ENCODE measurements at regions not wholly inside any gene's neighbourhood (a gene's known extent, or its start where the extent isn't known, plus 50 kb on each side); places are given as distances from the start of the nearest gene placed in this dataset.
"Not testable (repeated sequence)": the region's sequence is repeated elsewhere in the genome, so short reads cannot be mapped to it uniquely, and the experiment has no call there.

- H3K4me3 ChIP-seq (ENCODE audit: low read length): no peak overlapping the region
- H3K27ac ChIP-seq (ENCODE audit: low read length): no peak overlapping the region
- no peaks in the 10 kb centered on the region for H3K27me3 ChIP-seq (ENCODE audit: control insufficient read depth, insufficient read depth, low read length)
- H3K4me1 ChIP-seq (ENCODE audit: control insufficient read depth, insufficient read depth, low read length): no peaks in the 10 kb centered on the region
- H3K36me3 ChIP-seq (ENCODE audit: control insufficient read depth, insufficient read depth, low read length): no peaks in the 10 kb centered on the region
- no CpG with 5 or more reads among the region's 4 CpGs for WGBS (ENCODE audit: insufficient coverage, low lambda C conversion rate)
- no peak for DNase-seq
- H3K9me3 ChIP-seq (ENCODE audit: control insufficient read depth, low read depth, low read length): no peaks in the 10 kb centered on the region
Observed at GRCh38 chrX:114051667-114052315, 532.1 kb upstream of the HTR2C start.

GRCh38 chrX:114050075-114050796, 533.6 kb upstream of the HTR2C start:
- no CpG with 5 or more reads among the region's 7 CpGs for WGBS (ENCODE audit: insufficient coverage, low lambda C conversion rate)
- Histone ChIP-seq H3K4me3 (ENCODE audit: low read length) (no peak overlapping the region), H3K36me3 (ENCODE audit: control insufficient read depth, insufficient read depth, low read length) (no peaks in the 10 kb centered on the region), H3K27ac (ENCODE audit: low read length) (no peak overlapping the region), H3K27me3 (ENCODE audit: control insufficient read depth, insufficient read depth, low read length) (no peaks in the 10 kb centered on the region), H3K4me1 (ENCODE audit: control insufficient read depth, insufficient read depth, low read length) (no peaks in the 10 kb centered on the region), H3K9me3 (ENCODE audit: control insufficient read depth, low read depth, low read length) (no peaks in the 10 kb centered on the region)
- DNase-seq: no peak

DNA sequence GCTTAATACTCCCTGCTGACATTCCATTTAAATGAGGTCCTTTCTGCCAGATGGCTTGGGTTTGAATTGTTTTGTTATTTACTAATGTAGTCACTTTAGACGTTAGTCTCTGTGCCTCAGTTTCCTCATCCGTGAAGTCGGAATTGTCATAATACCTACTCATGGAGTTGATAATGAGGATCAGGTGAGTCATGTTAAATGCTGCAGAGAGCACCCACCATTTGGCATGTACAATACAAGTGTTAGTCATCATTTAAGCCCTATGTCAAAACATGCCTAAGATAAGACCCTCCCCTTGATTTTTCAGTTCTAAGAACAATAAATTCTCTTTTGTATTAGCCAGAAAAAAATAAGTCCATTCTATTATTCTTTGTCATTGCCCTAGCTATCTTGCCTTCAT, 534.8 kb upstream of the HTR2C start:
- Histone ChIP-seq H3K9me3 (ENCODE audit: control insufficient read depth, low read depth, low read length) (no peaks in the 10 kb centered on the region), H3K4me1 (ENCODE audit: control insufficient read depth, insufficient read depth, low read length) (no peaks in the 10 kb centered on the region), H3K27ac (ENCODE audit: low read length) (no peak overlapping the region), H3K27me3 (ENCODE audit: control insufficient read depth, insufficient read depth, low read length) (no peaks in the 10 kb centered on the region), H3K36me3 (ENCODE audit: control insufficient read depth, insufficient read depth, low read length) (no peaks in the 10 kb centered on the region), H3K4me3 (ENCODE audit: low read length) (no peak overlapping the region)
- no peak for DNase-seq
- no CpG with 5 or more reads among the region's 3 CpGs for WGBS (ENCODE audit: insufficient coverage, low lambda C conversion rate)

DNA sequence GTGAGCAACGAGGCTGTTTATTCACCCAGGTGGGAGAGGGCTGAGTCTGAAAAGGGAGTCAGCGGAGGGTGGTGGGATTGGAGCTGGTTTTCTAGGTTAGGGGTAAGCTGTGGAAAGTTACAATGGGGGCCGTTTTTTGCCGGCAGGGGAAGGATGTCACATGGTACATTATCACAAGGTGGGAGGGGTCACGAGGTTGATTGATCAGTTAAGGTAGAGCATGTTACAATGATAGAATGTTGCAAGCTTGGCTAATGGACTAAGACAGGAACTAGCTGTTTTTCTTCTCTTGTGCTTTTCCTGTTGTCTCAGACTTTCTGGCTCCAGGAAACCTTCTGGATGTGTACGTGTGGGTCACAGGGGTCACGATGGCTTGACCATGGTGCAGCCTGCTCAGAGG, 536.3 kb upstream of the HTR2C start:
- H3K4me3 ChIP-seq (ENCODE audit: low read length): no peak overlapping the region
- H3K27me3 ChIP-seq (ENCODE audit: control insufficient read depth, insufficient read depth, low read length): no peaks in the 10 kb centered on the region
- WGBS (ENCODE audit: insufficient coverage, low lambda C conversion rate): no CpG with 5 or more reads among the region's 7 CpGs
- no peaks in the 10 kb centered on the region for H3K36me3 ChIP-seq (ENCODE audit: control insufficient read depth, insufficient read depth, low read length)
- no peaks in the 10 kb centered on the region for H3K9me3 ChIP-seq (ENCODE audit: control insufficient read depth, low read depth, low read length)
- no peak overlapping the region for H3K27ac ChIP-seq (ENCODE audit: low read length)
- H3K4me1 ChIP-seq (ENCODE audit: control insufficient read depth, insufficient read depth, low read length): no peaks in the 10 kb centered on the region
- no peak for DNase-seq

DNA sequence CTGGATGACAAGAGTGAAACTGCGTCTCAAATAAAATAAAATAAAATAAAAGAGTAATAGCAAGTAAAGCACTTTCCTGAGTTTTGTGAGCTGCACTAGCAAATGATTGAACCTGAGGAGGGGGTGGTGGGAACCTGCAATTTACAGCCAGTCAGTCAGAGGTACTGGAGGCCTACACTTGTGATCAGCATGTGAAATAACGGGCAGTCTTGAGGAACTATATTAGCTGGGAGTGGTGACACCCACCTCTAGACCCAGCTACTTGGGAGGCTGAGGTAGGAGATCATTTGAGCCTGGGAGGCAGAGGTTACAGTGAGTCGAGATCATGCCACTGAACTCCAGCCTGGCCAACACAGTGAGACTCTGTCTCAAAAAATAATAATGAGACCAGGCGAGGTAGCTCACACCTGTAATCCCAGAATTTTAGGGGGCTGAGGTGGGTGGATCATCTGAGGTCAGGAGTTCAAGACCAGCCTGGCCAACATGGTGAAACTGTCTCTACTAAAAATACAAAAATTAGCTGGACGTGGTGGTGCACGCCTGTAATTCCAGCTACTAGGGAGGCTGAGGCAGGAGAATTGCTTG, 537.1 kb upstream of the HTR2C start:
- Histone ChIP-seq H3K4me1 (ENCODE audit: control insufficient read depth, insufficient read depth, low read length) (no peaks in the 10 kb centered on the region), H3K27me3 (ENCODE audit: control insufficient read depth, insufficient read depth, low read length) (no peaks in the 10 kb centered on the region), H3K27ac (ENCODE audit: low read length) (no peak overlapping the region), H3K4me3 (ENCODE audit: low read length) (no peak overlapping the region), H3K36me3 (ENCODE audit: control insufficient read depth, insufficient read depth, low read length) (no peaks in the 10 kb centered on the region), H3K9me3 (ENCODE audit: control insufficient read depth, low read depth, low read length) (no peaks in the 10 kb centered on the region)
- WGBS (ENCODE audit: insufficient coverage, low lambda C conversion rate): no CpG with 5 or more reads among the region's 6 CpGs
- DNase-seq: no peak

GRCh38 chrX:114041470-114041869, 542.4 kb upstream of the HTR2C start:
- no CpG with 5 or more reads among the region's 8 CpGs for WGBS (ENCODE audit: insufficient coverage, low lambda C conversion rate)
- not testable (repeated sequence) for DNase-seq; H3K36me3 ChIP-seq (ENCODE audit: control insufficient read depth, insufficient read depth, low read length); H3K27me3 ChIP-seq (ENCODE audit: control insufficient read depth, insufficient read depth, low read length); H3K4me1 ChIP-seq (ENCODE audit: control insufficient read depth, insufficient read depth, low read length); H3K4me3 ChIP-seq (ENCODE audit: low read length); H3K27ac ChIP-seq (ENCODE audit: low read length); H3K9me3 ChIP-seq (ENCODE audit: control insufficient read depth, low read depth, low read length)

DNA sequence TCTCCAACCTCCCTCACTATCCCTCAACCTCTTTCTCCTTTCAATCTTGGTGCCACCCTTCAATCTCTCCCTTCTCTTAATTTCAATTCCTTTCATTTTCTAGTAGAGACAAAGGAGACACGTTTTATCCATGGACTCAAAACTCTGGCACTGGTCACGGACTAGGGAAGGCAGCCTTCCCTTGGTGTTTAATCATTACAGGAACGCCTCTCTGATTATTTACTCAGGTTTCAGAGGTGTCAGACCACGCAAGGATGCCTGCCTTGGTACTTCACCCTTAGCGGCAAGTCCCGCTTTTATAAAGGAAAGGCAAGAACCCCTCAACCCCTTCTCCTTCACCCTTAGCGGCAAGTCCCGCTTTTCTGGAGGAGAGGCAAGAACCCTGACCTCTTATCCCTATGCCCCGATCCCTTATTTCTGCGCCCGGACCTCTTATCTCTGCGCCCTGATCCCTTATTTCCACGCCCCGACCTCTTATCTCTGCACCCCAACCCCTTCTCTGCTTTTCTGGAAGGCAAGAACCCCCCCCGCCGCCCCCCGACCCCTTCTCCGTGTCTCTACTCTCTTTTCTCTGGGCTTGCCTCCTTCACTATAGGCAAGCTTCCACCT, 543.1 kb upstream of the HTR2C start:
- not testable (repeated sequence) for H3K9me3 ChIP-seq (ENCODE audit: control insufficient read depth, low read depth, low read length); H3K4me3 ChIP-seq (ENCODE audit: low read length); H3K27ac ChIP-seq (ENCODE audit: low read length); H3K27me3 ChIP-seq (ENCODE audit: control insufficient read depth, insufficient read depth, low read length); H3K4me1 ChIP-seq (ENCODE audit: control insufficient read depth, insufficient read depth, low read length); DNase-seq; H3K36me3 ChIP-seq (ENCODE audit: control insufficient read depth, insufficient read depth, low read length)
- no CpG with 5 or more reads among the region's 18 CpGs for WGBS (ENCODE audit: insufficient coverage, low lambda C conversion rate)

GRCh38 chrX:114040111-114040510, 543.8 kb upstream of the HTR2C start:
- not testable (repeated sequence) for H3K27ac ChIP-seq (ENCODE audit: low read length); H3K27me3 ChIP-seq (ENCODE audit: control insufficient read depth, insufficient read depth, low read length); H3K4me3 ChIP-seq (ENCODE audit: low read length); DNase-seq; H3K36me3 ChIP-seq (ENCODE audit: control insufficient read depth, insufficient read depth, low read length); H3K9me3 ChIP-seq (ENCODE audit: control insufficient read depth, low read depth, low read length); H3K4me1 ChIP-seq (ENCODE audit: control insufficient read depth, insufficient read depth, low read length)
- no CpG with 5 or more reads among the region's 8 CpGs for WGBS (ENCODE audit: insufficient coverage, low lambda C conversion rate)

- Histone ChIP-seq H3K9me3 (ENCODE audit: control insufficient read depth, low read depth, low read length) (no peaks in the 10 kb centered on the region), H3K27me3 (ENCODE audit: control insufficient read depth, insufficient read depth, low read length) (no peaks in the 10 kb centered on the region), H3K27ac (ENCODE audit: low read length) (no peak overlapping the region), H3K4me3 (ENCODE audit: low read length) (no peak overlapping the region), H3K36me3 (ENCODE audit: control insufficient read depth, insufficient read depth, low read length) (no peaks in the 10 kb centered on the region), H3K4me1 (ENCODE audit: control insufficient read depth, insufficient read depth, low read length) (no peaks in the 10 kb centered on the region)
- DNase-seq: no peak
- no CpG with 5 or more reads among the region's 1 CpG for WGBS (ENCODE audit: insufficient coverage, low lambda C conversion rate)
Observed at GRCh38 chrX:114038358-114038757, 545.5 kb upstream of the HTR2C start.

GRCh38 chrX:114037515-114037914, 546.4 kb upstream of the HTR2C start:
- Histone ChIP-seq H3K36me3 (ENCODE audit: control insufficient read depth, insufficient read depth, low read length) (no peaks in the 10 kb centered on the region), H3K4me3 (ENCODE audit: low read length) (no peak overlapping the region), H3K4me1 (ENCODE audit: control insufficient read depth, insufficient read depth, low read length) (no peaks in the 10 kb centered on the region), H3K9me3 (ENCODE audit: control insufficient read depth, low read depth, low read length) (no peaks in the 10 kb centered on the region), H3K27me3 (ENCODE audit: control insufficient read depth, insufficient read depth, low read length) (no peaks in the 10 kb centered on the region), H3K27ac (ENCODE audit: low read length) (no peak overlapping the region)
- DNase-seq: no peak
- WGBS (ENCODE audit: insufficient coverage, low lambda C conversion rate): 67% methylated on average over 1 of the region's 2 CpGs

All from large intestine (tissue), 3 donors.